Muscle of arm (tissue), 1 donor: ENCODE measurements at regions not wholly inside any gene's neighbourhood (a gene's known extent, or its start where the extent isn't known, plus 50 kb on each side); places are given as distances from the start of the nearest gene placed in this dataset.
"Not testable (repeated sequence)": the region's sequence is repeated elsewhere in the genome, so short reads cannot be mapped to it uniquely, and the experiment has no call there.

Source experiments
- DNase-seq: peaks from one replicate; pipeline ENCODE4 v3.0.0-alpha.2; 2013

- DNase-seq = no peak
These were observed 53.5 kb downstream of the XCL2 start for GRCh38 chr1:168490306-168490705.

GRCh38 chr1:168488138-168488537 lies 55.7 kb downstream of the XCL2 start:
- peak; percentile 83 for DNase-seq

GRCh38 chr1:168486820-168487219 lies 57.0 kb downstream of the XCL2 start:
- DNase-seq = not testable (repeated sequence)

GRCh38 chr1:168485048-168485447 lies 58.7 kb downstream of the XCL2 start:
- no peak for DNase-seq

- no peak for DNase-seq
These were observed 59.7 kb downstream of the XCL2 start for GRCh38 chr1:168484083-168484482.

DNA sequence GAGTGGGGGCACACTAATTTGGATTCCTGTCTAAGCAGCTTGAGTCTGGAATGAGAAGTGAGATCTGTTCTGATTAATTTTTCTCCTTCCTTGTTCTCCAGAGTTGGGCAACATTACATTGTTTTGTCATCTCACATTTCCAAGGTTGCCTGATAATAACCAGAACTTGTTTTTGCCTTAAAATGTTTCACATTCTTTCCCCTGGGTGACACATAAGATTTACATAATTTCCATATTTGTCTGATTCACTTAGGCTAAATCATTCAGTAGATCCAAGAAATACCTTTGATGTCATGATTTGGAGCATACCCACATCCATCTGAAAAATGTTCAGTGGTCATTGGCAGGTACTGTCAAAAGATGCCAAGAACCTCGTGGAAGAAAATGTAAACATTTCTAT lies 60.3 kb downstream of the XCL2 start:
- DNase-seq = no peak

DNA sequence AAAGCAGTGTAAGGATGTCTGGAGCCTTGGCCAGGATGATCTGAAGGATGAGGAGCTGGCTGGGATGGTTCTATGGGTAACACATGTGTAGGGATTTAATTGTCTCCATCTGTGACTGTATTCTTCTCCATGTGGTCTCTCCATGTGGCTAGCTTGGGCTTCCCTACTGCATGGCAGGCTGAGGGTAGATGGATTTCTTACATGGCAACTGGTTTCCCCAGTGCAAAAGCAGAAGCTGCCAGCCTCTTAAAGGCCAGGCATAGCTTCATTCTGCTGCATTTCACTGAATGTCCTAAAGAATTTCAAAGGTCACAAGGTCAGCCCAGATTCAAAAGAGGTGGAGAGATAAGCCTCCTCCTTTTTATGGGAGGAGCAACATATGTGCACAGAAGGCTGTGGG lies 61.7 kb downstream of the XCL2 start:
- no peak for DNase-seq

DNA sequence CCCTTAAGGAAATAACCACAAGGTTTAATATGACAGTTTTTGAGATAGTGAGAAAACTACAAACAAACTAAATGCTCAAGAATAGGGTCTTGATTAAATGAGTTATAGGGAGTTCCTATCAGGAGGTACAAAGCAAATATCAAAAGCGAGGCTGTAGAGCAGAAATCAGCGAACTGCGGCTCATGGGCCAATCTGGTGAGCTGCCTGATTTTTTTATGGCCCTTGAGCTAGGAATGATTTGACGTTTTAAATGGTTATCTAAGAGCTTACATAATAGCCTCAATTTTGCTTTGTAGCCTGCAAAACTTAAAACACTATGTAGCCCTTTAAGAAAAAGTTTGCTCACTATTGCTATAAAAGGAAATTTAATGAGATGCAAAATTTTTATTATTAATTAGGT lies 62.2 kb downstream of the XCL2 start:
- no peak for DNase-seq

- no peak for DNase-seq
These were observed 62.8 kb downstream of the XCL2 start for GRCh38 chr1:168480997-168481396.

- DNase-seq = no peak
These were observed 66.0 kb downstream of the XCL2 start for GRCh38 chr1:168477792-168478191.

DNA sequence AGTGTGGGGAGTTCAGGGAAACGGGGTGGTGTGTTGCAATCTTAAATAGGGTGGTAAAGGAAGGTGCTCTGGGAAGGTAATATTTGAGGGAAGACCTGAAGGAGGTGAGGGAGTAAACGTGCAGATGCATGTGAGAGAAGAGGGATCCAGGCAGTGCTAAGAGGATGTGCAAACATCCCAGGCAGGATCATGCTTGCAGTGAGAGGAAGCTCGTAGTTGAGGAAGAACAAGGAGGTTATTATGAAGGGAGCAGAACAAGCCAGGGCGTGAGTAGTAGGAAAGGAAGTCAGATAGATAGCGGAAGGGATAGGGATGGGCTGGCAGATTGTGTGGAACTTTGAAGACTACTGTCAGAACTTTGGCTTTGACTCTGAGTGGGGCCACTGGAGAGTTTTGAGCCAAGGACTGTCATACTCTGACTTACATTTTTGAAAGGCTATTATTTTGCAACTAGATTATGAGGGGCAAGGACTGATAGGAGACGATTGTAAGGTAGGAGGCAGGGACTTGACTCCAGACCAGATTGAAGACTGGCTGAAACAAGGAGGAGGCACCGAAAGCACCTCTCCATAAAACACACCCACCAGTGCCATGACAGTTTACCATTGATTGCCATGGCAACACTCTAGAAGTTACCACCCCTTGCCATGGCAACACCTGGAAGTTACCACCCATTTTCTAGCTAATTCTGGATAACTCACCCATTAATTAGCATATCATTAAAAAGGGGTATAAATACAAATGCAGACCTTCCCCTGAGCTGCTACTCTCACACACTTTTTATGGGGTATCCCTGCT lies 67.0 kb downstream of the XCL2 start:
- DNase-seq = no peak

- DNase-seq = no peak
These were observed 69.5 kb downstream of the XCL2 start for GRCh38 chr1:168474322-168474721.

DNA sequence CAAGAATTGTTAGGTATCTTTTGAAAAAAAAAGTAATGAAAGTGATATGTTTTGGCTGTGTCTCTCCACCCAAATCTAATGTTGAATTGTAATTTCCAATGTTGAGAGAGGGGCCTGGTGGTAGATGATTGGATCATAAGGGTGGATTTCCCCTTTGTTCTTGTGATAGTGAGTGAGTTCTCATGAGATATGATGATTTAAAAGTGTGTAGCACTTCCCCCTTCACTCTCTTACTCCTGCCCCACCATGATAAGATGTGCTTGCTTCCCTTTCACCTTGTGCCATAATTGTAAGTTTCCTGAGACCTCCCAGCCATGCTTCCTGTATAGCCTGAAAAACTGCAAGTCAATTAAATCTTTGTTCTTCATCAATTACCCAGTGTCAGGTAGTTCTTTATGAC lies 70.7 kb downstream of the XCL2 start:
- DNase-seq = no peak

DNA sequence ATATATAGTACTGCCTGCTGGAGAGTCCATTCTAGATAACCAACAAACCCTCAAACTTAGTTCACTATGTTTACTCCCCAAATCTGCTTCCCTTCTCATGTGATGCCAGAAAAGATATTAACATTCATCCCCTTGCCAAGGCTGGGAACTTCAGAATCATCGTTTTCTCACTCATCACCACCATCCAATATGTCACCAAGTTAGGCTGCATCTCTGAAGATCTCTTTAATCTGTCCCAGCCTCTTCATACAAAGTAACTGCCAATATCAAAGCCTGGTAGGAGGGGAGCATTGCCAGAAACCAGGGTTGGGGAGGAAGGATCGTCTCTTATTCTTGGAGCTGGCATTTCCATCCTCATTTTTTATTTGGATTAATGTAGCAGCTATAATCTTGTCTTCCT lies 71.6 kb downstream of the XCL2 start:
- DNase-seq = no peak

DNA sequence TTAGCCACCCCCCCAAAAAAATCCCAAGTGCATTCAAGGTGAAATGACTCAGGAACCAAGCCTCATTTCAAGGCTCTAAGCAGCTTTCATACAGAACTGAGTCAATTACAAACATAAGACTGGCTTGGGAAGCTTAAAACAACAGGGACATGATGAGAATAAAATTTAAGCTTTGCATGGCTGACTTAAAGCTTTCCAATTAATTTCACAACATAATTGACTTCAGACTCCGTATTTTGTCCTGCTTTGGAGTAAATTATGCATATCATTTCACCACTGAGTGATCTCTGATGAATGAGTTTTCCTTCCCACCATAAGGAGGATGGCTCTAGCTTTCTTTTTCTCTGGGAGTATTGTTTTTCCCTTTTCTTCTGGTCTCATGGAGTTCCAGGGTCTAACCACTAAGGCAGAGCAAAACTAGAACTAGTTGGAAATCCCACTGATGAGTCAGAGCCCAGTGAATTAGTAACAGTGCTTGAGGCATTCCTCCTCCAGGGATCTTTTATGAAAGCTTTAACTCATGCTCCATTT lies 72.8 kb downstream of the XCL2 start:
- no peak for DNase-seq

- peak; percentile 57 for DNase-seq
These were observed 74.1 kb downstream of the XCL2 start for GRCh38 chr1:168469690-168470089.

DNA sequence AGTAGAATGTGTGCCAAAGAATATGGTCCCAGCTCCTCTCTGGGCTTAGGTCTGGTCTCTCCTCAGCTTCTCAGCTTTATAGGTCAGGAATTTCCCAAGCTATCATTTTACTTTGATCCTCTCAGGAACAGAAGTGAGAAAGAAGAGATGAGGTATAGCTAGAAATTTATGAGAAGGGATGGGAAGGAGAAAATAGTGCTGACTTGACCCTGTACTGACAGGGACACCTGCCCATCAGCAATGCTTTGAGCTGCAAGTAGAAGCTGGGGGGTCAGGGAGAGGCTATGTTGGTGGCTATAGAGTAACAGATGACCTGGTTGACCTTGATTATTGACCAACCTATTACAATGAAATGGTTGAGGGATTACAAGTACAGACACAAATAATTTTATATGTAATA lies 75.0 kb downstream of the XCL2 start:
- no peak for DNase-seq

DNA sequence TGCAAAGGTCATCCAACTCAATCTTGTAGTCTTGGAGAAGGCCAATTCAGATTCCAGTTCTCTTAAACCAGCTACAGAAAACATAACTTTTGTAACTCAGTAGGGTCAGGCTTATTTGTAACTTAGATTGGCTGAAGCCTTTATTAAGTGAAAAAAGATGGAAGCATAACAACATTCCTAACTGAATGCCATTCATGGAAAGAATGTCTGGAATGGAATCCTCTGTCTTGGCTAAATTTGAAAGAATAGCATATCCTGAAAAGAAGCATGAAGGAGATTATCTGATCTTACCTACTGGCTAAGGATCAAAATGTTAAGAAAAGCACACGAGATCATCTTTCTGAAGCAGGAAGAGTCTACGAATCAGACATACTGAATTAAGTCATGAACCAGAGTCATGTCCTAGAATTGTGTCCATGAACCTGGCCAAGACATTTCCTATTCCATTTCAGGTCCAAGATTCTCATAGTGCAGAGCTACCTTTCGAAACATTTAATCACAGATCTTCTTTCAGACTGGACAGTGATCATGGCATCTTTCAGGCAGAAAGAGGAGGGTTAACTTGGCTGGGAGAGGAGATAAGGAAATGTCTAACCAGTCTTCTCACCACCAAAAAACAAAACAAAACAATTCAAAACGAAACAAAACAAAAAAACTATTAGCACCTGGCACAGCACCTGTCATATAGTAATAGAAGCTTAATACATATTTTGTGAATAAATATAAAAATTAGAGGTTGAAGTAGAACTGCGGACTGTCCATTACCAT lies 75.6 kb downstream of the XCL2 start:
- DNase-seq = no peak

- no peak for DNase-seq
These were observed 76.3 kb downstream of the XCL2 start for GRCh38 chr1:168467452-168467851.

GRCh38 chr1:168466714-168467131 lies 77.1 kb downstream of the XCL2 start:
- no peak for DNase-seq

DNA sequence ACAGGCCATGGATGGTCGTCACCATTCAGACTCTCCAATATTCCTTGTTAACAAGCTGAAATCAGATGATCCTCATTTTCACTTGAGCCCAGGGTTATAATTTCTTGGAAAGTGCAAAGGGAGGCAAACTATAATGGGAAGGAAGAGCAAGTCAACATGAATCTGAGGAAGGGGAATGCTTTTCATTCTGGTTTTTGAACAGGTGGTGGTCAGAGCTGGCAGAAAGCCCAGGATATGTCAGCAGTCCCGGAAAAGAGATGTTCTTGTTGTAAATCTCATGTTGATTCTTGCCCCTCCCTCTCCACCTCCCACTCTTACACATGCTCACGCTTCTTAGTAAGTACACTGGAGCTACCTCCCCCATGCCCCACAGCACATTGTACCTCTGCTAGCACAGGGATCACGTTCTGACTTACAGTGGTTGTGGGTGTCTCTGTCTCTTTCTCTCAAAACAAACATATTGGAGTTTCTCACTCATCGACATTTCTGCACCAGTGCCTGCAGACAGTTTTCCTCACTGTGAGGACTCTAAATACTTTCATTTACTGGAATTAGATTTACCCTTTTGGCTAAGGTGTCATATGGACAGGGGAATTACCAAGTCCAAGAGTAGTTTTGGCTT lies 77.6 kb downstream of the XCL2 start:
- DNase-seq = peak; percentile 49

DNA sequence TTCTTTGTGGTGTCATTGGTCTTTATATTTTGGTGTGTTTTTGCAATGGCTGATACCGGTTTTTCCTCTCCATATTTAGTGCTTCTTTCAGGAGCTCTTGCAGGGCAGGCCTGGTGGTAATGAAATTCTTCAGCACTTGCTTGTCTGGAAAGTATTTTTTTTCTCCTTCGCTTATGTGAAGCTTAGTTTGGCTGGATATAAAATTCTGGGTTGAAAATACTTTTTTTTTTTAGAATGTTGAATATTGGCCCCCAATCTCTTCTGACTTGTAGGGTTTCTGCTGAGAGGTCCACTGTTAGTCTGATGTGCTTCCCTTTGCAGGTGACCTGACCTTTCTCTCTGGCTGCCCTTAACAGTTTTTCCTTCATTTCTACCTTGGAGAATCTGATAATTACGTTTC lies 82.7 kb downstream of the XCL2 start:
- DNase-seq = not testable (repeated sequence)

GRCh38 chr1:168457296-168457695 lies 86.5 kb downstream of the XCL2 start:
- DNase-seq = not testable (repeated sequence)
